ENCODE measurements at regions not wholly inside any gene's neighbourhood (a gene's known extent, or its start where the extent isn't known, plus 50 kb on each side); places are given as distances from the start of the nearest gene placed in this dataset.

DNA sequence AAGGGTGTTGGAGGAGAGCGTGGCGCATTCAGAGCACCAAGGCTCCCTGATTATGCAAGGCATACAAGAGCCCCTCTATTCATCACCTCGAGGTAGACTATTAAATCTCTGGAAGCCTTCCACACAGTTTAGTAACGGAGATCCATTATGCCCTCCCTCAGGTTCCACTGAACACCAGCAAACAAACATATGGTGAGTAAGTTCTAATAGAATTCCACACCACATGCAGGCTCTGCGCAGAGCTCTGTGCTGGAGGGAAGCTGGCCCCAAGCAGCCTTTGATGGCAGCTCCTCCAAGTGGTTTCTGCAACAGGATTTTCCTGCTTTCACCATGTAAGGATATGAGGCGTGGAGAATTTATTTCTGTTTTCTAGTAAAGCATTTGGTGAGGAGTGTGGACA, 238.6 kb downstream of the C1D start:
- TF ChIP-seq, protein P1, sequence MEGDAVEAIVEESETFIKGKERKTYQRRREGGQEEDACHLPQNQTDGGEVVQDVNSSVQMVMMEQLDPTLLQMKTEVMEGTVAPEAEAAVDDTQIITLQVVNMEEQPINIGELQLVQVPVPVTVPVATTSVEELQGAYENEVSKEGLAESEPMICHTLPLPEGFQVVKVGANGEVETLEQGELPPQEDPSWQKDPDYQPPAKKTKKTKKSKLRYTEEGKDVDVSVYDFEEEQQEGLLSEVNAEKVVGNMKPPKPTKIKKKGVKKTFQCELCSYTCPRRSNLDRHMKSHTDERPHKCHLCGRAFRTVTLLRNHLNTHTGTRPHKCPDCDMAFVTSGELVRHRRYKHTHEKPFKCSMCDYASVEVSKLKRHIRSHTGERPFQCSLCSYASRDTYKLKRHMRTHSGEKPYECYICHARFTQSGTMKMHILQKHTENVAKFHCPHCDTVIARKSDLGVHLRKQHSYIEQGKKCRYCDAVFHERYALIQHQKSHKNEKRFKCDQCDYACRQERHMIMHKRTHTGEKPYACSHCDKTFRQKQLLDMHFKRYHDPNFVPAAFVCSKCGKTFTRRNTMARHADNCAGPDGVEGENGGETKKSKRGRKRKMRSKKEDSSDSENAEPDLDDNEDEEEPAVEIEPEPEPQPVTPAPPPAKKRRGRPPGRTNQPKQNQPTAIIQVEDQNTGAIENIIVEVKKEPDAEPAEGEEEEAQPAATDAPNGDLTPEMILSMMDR (IDR thresholded peaks at IDR 0.05) = no peak
- no peak for TF ChIP-seq POLR2A (IDR thresholded peaks at IDR 0.05)

Data from body of pancreas (tissue), 4 donors.